OCI-LY7 (cell line): ENCODE measurements at regions not wholly inside any gene's neighbourhood (a gene's known extent, or its start where the extent isn't known, plus 50 kb on each side); places are given as distances from the start of the nearest gene placed in this dataset.

Experiments used
- CTCF ChIP-seq: fragments of 200-600 bp; sonication (generic); conservative IDR thresholded peaks from 2 replicates; pipeline ENCODE4 v1.5.1; 2014; ENCODE audit warnings: mild to moderate bottlenecking, antibody characterized with exemption, low read length, moderate library complexity, mixed read lengths
- EZH2phosphoT487 ChIP-seq: fragments of 200-600 bp; sonication (generic); IDR thresholded peaks from 2 replicates; pipeline ENCODE4 v1.6.1; 2018; ENCODE audit warnings: low read depth, borderline replicate concordance, mild to moderate bottlenecking, mixed run types, antibody characterized with exemption, low read length, moderate library complexity, mixed read lengths

GRCh38 chr2:21754164-21754788, 630.5 kb downstream of the TDRD15 start:
- peak; percentile 72 for TF ChIP-seq CTCF
- TF ChIP-seq EZH2phosphoT487: no peak
